T-helper 17 cell (primary cell): ENCODE measurements at regions not wholly inside any gene's neighbourhood (a gene's known extent, or its start where the extent isn't known, plus 50 kb on each side); places are given as distances from the start of the nearest gene placed in this dataset.

Experiments used
- ATAC-seq: fragments of 150-1000 bp; cut with Tn5 transposase; 2 replicates; pipeline ENCODE4 v1.10.0; 2021; ENCODE audit warnings: mild to moderate bottlenecking, moderate library complexity
- DNase-seq, 3 donors: peaks; one replicate each; pipeline versions ENCODE4 v3.0.0 to v3.0.0-alpha.2; 2020 to 2021
- H3K9me3 ChIP-seq: one replicate; pipeline ENCODE4 v1.7.0; 2013; ENCODE audit warnings: low read length, mild to moderate bottlenecking; ENCODE audit not compliant: control insufficient read depth, poor library complexity, severe bottlenecking
- H3K27ac Mint-ChIP-seq: one replicate; pipeline ENCODE4 v1.8.0; 2022; ENCODE audit warnings: mild to moderate bottlenecking, moderate library complexity, mixed read lengths
- H3K27me3 Mint-ChIP-seq: one replicate; pipeline ENCODE4 v1.8.0; 2022; ENCODE audit warnings: mixed read lengths
- H3K36me3 Mint-ChIP-seq: one replicate; pipeline ENCODE4 v1.8.0; 2022; ENCODE audit warnings: low read depth, mixed read lengths
- H3K4me1 Mint-ChIP-seq: one replicate; pipeline ENCODE4 v1.8.0; 2022; ENCODE audit warnings: mild to moderate bottlenecking, mixed read lengths
- H3K4me3 Mint-ChIP-seq: one replicate; pipeline ENCODE4 v1.8.0; 2022; ENCODE audit warnings: mild to moderate bottlenecking, moderate library complexity, mixed read lengths

GRCh38 chr1:70659891-70660290, 248.8 kb downstream of the CTH start:
- Mint-ChIP-seq H3K4me1 (no peaks in the 10 kb centered on the region), H3K4me3 (no peak overlapping the region), H3K27me3 (no peaks in the 10 kb centered on the region), H3K36me3 (no peaks in the 10 kb centered on the region), H3K27ac (no peak overlapping the region)
- ATAC-seq, result no peak
- no peaks in the 10 kb centered on the region for H3K9me3 ChIP-seq
- DNase-seq, result no peak

DNA sequence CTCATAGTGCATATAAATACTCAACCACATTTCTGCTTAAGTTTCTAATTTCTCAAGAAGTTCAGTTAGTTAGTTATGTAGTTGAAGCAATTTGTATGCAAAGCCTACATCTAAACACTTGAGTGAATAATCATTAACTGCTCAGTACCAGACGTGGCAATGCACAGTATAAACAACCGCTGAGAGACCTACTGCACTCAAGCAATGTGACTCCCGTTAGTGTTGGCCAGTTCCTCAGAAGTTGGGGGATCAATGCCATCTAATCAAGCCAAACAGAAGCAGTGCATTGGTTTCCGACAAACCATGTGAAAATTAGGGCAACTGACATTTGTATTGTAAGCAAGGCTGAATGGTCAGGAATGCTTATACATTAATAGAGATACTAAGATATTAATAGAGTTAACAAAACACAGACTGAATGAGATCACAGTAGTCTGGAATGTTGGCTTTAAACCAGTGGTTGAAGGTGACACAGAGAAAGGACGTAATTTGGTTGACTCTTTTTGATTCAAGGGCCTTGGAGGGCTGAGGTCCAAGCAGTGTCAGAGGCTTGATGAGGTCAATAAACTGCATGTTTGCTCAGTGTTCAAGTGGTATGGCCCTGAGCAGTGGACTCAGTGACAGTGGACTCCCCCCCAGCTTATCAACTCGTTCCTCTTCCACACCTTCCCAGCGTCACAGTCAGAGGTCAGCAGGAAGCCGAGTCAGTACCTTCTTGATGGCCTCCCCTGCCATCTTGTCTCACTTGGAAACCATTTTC, 255.5 kb downstream of the CTH start:
- no peaks in the 10 kb centered on the region for H3K36me3 Mint-ChIP-seq
- no peaks in the 10 kb centered on the region for H3K4me1 Mint-ChIP-seq
- no peak overlapping the region for H3K4me3 Mint-ChIP-seq
- peaks cover 4% of the 10 kb centered on the region for H3K27me3 Mint-ChIP-seq
- H3K27ac Mint-ChIP-seq, result no peak overlapping the region
- H3K9me3 ChIP-seq, result no peaks in the 10 kb centered on the region
- no peak for ATAC-seq
- DNase-seq, result no peak

- H3K36me3 Mint-ChIP-seq, result no peaks in the 10 kb centered on the region
- DNase-seq (no peak), ATAC-seq (no peak)
- no peaks in the 10 kb centered on the region for H3K4me1 Mint-ChIP-seq
- H3K4me3 Mint-ChIP-seq, result no peak overlapping the region
- H3K27ac Mint-ChIP-seq, result no peak overlapping the region
- peaks cover 4% of the 10 kb centered on the region for H3K27me3 Mint-ChIP-seq
- H3K9me3 ChIP-seq, result no peaks in the 10 kb centered on the region
These were observed 256.6 kb downstream of the CTH start for GRCh38 chr1:70667494-70668170.

DNA sequence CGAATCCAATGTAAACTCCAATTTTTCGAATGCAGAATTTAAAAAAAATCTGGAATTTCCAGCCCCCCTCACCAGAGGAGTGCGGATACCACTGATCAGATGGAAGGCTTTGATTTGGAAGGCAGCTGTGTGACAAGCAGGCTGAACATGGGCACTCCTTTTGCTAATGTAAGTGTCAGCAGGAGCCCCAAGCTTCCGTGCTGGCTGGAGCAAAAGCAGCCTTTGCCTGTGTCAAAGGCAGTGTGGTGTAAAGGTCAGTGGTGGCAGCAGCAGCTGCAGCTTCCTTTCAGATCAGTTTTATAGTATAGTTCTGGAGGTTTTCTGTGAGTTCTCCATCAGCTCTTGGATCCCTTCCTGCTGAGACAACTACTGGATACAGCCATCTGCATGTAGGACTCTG, 259.9 kb downstream of the CTH start:
- ATAC-seq, result no peak

GRCh38 chr1:70672442-70672888, 261.4 kb downstream of the CTH start:
- H3K27me3 Mint-ChIP-seq, result peaks cover 20% of the 10 kb centered on the region
- no peaks in the 10 kb centered on the region for H3K9me3 ChIP-seq
- no peak overlapping the region for H3K4me3 Mint-ChIP-seq
- DNase-seq, result no peak
- no peak for ATAC-seq
- no peaks in the 10 kb centered on the region for H3K4me1 Mint-ChIP-seq
- H3K27ac Mint-ChIP-seq, result no peak overlapping the region
- H3K36me3 Mint-ChIP-seq, result no peaks in the 10 kb centered on the region

More for the DNA sequence above, 259.9 kb downstream of the CTH start:
- no peak overlapping the region for H3K4me3 Mint-ChIP-seq
- no peaks in the 10 kb centered on the region for H3K36me3 Mint-ChIP-seq
- no peaks in the 10 kb centered on the region for H3K4me1 Mint-ChIP-seq
- no peak for DNase-seq
- H3K27ac Mint-ChIP-seq, result no peak overlapping the region
- H3K9me3 ChIP-seq, result no peaks in the 10 kb centered on the region
- peaks cover 18% of the 10 kb centered on the region for H3K27me3 Mint-ChIP-seq

DNA sequence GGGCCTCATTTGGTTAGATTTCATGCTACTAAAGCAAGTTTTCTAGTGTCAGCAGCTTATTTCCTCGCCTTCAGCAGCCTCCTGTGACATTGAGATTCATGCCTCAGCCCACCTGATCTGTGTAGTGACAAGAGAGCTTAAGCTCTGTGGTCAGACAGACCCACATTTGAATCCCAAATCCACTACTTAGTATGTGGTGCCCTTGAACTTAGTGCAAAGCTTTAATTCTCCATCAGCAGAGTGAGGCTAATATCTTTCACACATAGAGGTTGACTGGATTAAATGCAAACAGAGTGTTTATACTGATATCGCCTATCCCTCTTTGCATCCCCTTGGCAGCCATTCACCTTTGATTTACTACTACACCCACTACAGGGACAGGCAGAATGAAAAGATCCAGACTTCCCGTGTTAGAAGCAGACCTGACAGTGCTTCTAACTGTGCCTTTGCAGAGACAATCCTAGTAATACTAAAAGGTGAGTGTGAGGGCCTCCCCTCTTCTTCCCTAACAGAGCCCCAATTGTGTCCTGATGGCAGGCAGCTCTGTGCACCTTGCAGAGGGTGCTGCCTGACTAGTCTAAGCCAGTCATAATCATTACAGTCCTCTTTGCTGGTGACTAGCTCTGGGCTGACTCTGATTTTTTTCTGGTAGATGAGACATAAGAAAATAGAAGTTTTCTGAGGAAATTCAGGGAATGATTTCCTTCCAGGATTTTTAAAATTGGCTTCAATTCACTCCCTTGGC, 264.0 kb downstream of the CTH start:
- Mint-ChIP-seq H3K4me3 (no peak overlapping the region), H3K27me3 (peaks cover 26% of the 10 kb centered on the region), H3K27ac (no peak overlapping the region), H3K36me3 (no peaks in the 10 kb centered on the region), H3K4me1 (no peaks in the 10 kb centered on the region)
- H3K9me3 ChIP-seq, result no peaks in the 10 kb centered on the region
- ATAC-seq (no peak), DNase-seq (no peak)

DNA sequence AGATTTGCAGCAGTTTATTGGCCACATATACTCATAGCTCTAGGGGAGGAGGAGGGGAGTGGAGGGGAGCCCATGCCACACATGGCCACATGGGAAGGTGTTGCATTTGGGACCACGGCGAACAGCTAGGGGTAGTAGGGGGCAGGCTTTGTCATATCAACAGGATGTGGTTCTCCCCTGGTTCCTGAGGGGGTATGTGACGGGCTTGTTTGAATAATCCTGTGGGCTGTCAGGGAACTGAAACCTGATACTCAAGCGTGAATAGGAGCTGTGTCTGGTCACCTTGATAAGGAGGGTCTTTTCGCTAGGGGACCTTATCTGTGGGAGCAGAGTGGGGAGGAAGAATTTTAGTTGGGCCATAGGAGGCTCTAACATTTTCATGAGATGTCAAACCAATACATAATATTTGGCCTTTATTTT, 264.7 kb downstream of the CTH start:
- ATAC-seq (no peak), DNase-seq (no peak)
- no peaks in the 10 kb centered on the region for H3K9me3 ChIP-seq
- Mint-ChIP-seq H3K4me3 (no peak overlapping the region), H3K27me3 (peaks cover 26% of the 10 kb centered on the region), H3K4me1 (no peaks in the 10 kb centered on the region), H3K36me3 (no peaks in the 10 kb centered on the region), H3K27ac (no peak overlapping the region)

- Mint-ChIP-seq H3K36me3 (peaks cover 2% of the 10 kb centered on the region), H3K4me3 (no peak overlapping the region), H3K27ac (no peak overlapping the region), H3K27me3 (peaks cover 23% of the 10 kb centered on the region), H3K4me1 (no peaks in the 10 kb centered on the region)
- no peaks in the 10 kb centered on the region for H3K9me3 ChIP-seq
- ATAC-seq (peak; percentile 71), DNase-seq (no peak)
These were observed 274.5 kb downstream of the CTH start for GRCh38 chr1:70685300-70686286.

DNA sequence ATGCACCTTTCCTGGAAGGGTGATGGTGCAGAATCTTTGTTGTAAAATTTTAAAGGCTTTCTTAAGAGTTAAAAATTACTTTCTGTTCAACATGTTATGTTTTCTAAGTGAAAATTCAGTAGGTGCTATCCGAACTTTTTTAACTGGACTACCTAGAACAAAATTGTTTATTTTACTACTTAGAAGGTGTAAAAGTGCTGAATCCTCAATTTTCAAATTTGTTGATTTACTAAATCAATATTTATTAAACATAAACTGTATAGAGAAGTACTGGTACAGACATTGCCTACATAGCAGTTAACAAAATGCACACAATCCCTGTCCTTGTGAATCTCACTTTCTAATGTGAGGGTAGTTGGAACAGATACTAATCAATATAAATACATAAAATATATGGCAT, 277.5 kb downstream of the CTH start:
- H3K36me3 Mint-ChIP-seq, result peaks cover 3% of the 10 kb centered on the region
- H3K9me3 ChIP-seq, result no peaks in the 10 kb centered on the region
- no peak for DNase-seq
- H3K27ac Mint-ChIP-seq, result no peak overlapping the region
- H3K4me1 Mint-ChIP-seq, result no peaks in the 10 kb centered on the region
- peaks cover 26% of the 10 kb centered on the region for H3K27me3 Mint-ChIP-seq
- no peak for ATAC-seq
- no peak overlapping the region for H3K4me3 Mint-ChIP-seq

GRCh38 chr1:70706381-70707037, 295.4 kb downstream of the CTH start:
- H3K9me3 ChIP-seq, result no peaks in the 10 kb centered on the region
- no peak for ATAC-seq
- H3K27ac Mint-ChIP-seq, result no peak overlapping the region
- no peaks in the 10 kb centered on the region for H3K36me3 Mint-ChIP-seq
- H3K27me3 Mint-ChIP-seq, result no peaks in the 10 kb centered on the region
- no peak for DNase-seq
- H3K4me3 Mint-ChIP-seq, result no peak overlapping the region
- H3K4me1 Mint-ChIP-seq, result no peaks in the 10 kb centered on the region

- H3K9me3 ChIP-seq, result no peaks in the 10 kb centered on the region
- ATAC-seq (no peak), DNase-seq (no peak)
- Mint-ChIP-seq H3K27ac (no peak overlapping the region), H3K4me3 (no peak overlapping the region), H3K27me3 (no peaks in the 10 kb centered on the region), H3K4me1 (no peaks in the 10 kb centered on the region), H3K36me3 (no peaks in the 10 kb centered on the region)
These were observed 296.1 kb downstream of the CTH start for GRCh38 chr1:70707214-70707613.

GRCh38 chr1:70714149-70714548, 303.1 kb downstream of the CTH start:
- ATAC-seq, result no peak
- Mint-ChIP-seq H3K4me3 (no peak overlapping the region), H3K4me1 (no peaks in the 10 kb centered on the region)

More at GRCh38 chr1:70714149-70714548, 303.1 kb downstream of the CTH start:
- Mint-ChIP-seq H3K27me3 (no peaks in the 10 kb centered on the region), H3K36me3 (no peaks in the 10 kb centered on the region), H3K27ac (no peak overlapping the region)
- peaks cover 3% of the 10 kb centered on the region for H3K9me3 ChIP-seq
- no peak for DNase-seq
